ENCODE measurements at regions not wholly inside any gene's neighbourhood (a gene's known extent, or its start where the extent isn't known, plus 50 kb on each side); places are given as distances from the start of the nearest gene placed in this dataset.

GRCh38 chr20:11748436-11748835 is 169.3 kb upstream of the BTBD3 start:
- no peak for DNase-seq

- no peak for DNase-seq
Observed at GRCh38 chr20:11752336-11752735, 165.4 kb upstream of the BTBD3 start.

GRCh38 chr20:11753155-11753554 is 164.5 kb upstream of the BTBD3 start:
- no peak for DNase-seq

GRCh38 chr20:11754451-11754850 is 163.2 kb upstream of the BTBD3 start:
- DNase-seq = no peak

GRCh38 chr20:11755071-11755841 is 162.4 kb upstream of the BTBD3 start:
- DNase-seq = peak in 10 of 58 donors; percentile 1 to 34 (median 12)

GRCh38 chr20:11761497-11761896 is 156.2 kb upstream of the BTBD3 start:
- no peak for DNase-seq

- no peak for DNase-seq
Observed at GRCh38 chr20:11766961-11767360, 150.7 kb upstream of the BTBD3 start.

- DNase-seq = no peak
Observed at GRCh38 chr20:11769825-11770224, 147.9 kb upstream of the BTBD3 start.

GRCh38 chr20:11772226-11772730 is 145.4 kb upstream of the BTBD3 start:
- DNase-seq = no peak

- DNase-seq = no peak
Observed at GRCh38 chr20:11776687-11777086, 141.0 kb upstream of the BTBD3 start.

GRCh38 chr20:11777387-11778205 is 140.1 kb upstream of the BTBD3 start:
- DNase-seq = peak in 1 of 58 donors; percentile 18

- DNase-seq = no peak
Observed at GRCh38 chr20:11778206-11778570, 139.5 kb upstream of the BTBD3 start.

- DNase-seq = no peak
Observed at GRCh38 chr20:11780765-11781369, 136.8 kb upstream of the BTBD3 start.

GRCh38 chr20:11783102-11783850 is 134.4 kb upstream of the BTBD3 start:
- DNase-seq = no peak

- DNase-seq = no peak
Observed at GRCh38 chr20:11785885-11786507, 131.7 kb upstream of the BTBD3 start.

- DNase-seq = no peak
Observed at GRCh38 chr20:11790046-11790445, 127.6 kb upstream of the BTBD3 start.

GRCh38 chr20:11791316-11791715 is 126.4 kb upstream of the BTBD3 start:
- DNase-seq = no peak

- no peak for DNase-seq
Observed at GRCh38 chr20:11791835-11792567, 125.7 kb upstream of the BTBD3 start.

- no peak for DNase-seq
Observed at GRCh38 chr20:11792568-11792953, 125.1 kb upstream of the BTBD3 start.

GRCh38 chr20:11794525-11794924 is 123.2 kb upstream of the BTBD3 start:
- no peak for DNase-seq
